COR-L47 (cell line): ENCODE measurements at regions not wholly inside any gene's neighbourhood (a gene's known extent, or its start where the extent isn't known, plus 50 kb on each side); places are given as distances from the start of the nearest gene placed in this dataset.
"Not testable (repeated sequence)": the region's sequence is repeated elsewhere in the genome, so short reads cannot be mapped to it uniquely, and the experiment has no call there.

Experiments
- DNase-seq: peaks from one replicate; lab custom pipeline; 2025; lab: John Stamatoyannopoulos, UW

- no peak for DNase-seq
These were observed 91.4 kb upstream of the NAMPT start for GRCh38 chr7:106376026-106376799.

DNA sequence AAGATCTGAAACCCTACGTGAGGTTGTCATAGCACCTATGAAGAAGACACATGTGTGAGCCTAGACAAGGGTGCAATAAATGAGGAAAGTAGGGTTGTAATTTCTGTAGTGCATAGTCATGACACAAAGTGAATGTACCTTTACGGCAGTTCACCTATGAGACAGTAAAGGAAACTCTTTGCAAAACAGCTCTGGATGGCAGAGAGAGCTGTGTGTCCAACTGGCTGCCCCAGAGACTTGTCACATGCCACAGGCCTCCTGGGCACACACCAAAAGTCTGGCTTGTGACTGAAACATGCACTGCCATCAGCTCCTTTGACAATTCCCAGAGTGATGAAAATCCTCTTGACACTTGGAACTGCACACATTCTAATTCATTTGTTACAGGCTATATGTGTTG lies 90.7 kb upstream of the NAMPT start:
- no peak for DNase-seq

GRCh38 chr7:106374437-106374836 lies 89.7 kb upstream of the NAMPT start:
- no peak for DNase-seq

DNA sequence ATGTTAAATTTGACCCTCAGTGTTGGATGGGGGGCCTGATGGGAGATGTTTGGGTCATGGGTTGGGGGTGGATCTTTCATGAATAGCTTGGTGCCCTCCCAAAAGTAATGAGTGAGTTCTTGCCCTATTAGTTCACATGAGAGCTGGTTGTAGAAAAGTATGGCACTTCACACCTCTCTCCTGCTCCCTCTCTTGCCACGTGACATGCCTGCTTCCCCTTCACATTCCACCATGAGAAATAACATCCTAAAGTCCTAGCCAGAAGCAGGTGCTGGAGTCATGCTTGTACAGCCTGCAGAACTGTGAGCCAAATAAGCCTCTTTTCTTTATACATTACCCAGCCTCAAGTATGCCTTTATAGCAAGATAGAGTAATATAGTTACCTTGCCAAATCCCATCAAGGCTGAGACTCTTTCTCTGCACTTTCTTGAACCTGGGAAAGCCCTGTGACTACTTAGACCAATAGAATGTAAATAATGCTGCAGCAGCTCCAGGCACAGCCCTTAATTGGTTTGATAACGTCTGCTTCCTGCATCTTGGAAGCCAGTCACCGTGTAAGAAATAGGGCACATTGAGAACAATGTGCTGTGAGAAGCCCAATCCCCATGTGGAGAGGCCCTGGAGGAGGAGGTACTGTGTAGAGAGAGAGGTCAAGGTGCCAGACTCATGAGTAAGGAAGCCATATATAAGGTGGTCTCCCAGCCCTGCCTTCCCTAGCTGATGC lies 88.0 kb upstream of the NAMPT start:
- DNase-seq, result no peak

GRCh38 chr7:106372126-106372525 lies 87.3 kb upstream of the NAMPT start:
- no peak for DNase-seq

- no peak for DNase-seq
These were observed 86.8 kb upstream of the NAMPT start for GRCh38 chr7:106371629-106372028.

GRCh38 chr7:106370542-106370941 lies 85.8 kb upstream of the NAMPT start:
- DNase-seq, result no peak

DNA sequence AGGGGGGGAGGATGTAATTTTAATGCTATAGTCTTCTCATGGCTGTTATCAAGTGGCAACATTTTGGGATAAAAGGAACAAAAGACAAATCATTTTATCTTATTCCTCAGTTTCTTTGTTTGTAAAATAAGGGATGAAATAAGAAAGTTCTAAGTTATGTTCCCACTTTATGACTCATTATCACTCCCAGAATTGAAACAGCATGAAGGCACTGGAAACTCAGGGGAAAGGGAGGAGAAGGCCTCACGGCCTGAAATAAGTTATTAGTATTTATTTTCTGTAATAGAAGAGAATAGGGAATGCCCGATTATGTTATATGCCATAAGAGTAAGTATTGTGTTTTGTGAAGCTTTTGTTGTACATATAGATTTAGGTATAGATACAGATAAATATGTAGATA lies 85.0 kb upstream of the NAMPT start:
- no peak for DNase-seq

- no peak for DNase-seq
These were observed 84.6 kb upstream of the NAMPT start for GRCh38 chr7:106369352-106369751.

- DNase-seq, result no peak
These were observed 82.9 kb upstream of the NAMPT start for GRCh38 chr7:106367664-106368063.

DNA sequence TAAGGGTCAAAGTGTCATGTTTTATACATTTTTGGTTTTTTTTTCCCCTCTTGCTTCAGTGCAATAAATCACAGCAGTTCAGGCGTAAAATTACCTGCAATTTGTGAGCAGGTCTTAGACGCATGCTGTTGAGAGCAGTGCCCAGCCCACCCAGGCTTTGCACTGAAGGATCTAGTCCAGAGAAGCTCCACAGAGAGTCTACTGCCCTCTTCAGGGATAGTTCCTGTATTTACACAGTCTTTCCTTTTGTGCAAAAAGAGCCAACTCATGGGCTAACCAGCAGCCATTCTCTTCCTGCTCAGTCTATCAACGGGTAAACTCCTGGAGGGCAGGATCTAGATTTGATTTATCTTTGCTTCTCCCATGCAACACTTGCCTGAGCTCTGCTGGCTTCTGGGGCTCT lies 82.2 kb upstream of the NAMPT start:
- DNase-seq, result peak; percentile 0

- DNase-seq, result no peak
These were observed 80.6 kb upstream of the NAMPT start for GRCh38 chr7:106365252-106366005.

GRCh38 chr7:106362507-106362906 lies 77.7 kb upstream of the NAMPT start:
- not testable (repeated sequence) for DNase-seq

- DNase-seq, result no peak
These were observed 73.4 kb upstream of the NAMPT start for GRCh38 chr7:106358103-106358663.

DNA sequence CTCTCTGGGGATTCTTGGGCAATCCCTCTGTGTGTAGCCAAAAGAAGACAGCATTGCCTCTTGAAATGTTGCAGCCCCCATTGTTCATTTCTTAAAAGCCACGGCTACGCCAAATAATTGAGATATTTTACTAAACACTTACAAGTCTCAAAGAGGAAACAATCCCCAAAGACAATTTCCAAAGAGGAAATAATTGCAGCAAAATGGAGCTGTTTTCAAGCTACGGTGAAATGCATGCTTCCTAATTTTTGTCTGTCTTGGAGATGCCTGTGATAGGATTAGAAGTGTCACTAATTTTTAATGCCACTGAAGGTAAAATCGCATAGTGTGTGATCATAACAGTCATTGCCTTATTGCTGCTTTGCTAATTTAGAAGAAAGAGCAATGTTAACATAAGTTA lies 72.9 kb upstream of the NAMPT start:
- no peak for DNase-seq

DNA sequence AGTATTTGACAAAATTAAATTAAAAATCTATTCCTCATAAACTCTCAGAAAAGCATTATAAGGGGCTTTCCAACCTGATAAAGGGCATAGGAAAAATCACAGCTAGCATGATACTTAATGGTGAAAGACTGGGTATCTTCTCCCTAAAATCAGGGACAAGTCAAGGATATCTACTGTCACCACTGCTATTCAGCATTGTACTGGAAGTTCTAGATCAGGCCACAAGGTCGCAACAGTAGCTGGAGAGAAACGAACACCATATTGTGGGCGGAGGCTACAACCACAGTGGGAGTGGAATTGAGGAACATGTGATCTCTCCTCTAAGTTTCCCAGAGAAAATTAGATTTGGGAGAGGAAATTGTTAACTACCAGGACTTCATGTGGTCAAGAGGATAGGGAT lies 70.0 kb upstream of the NAMPT start:
- no peak for DNase-seq

GRCh38 chr7:106353944-106354343 lies 69.2 kb upstream of the NAMPT start:
- DNase-seq, result no peak

GRCh38 chr7:106348231-106348630 lies 63.4 kb upstream of the NAMPT start:
- no peak for DNase-seq

GRCh38 chr7:106347229-106347833 lies 62.5 kb upstream of the NAMPT start:
- DNase-seq, result no peak

GRCh38 chr7:106346678-106347217 lies 62.0 kb upstream of the NAMPT start:
- no peak for DNase-seq

DNA sequence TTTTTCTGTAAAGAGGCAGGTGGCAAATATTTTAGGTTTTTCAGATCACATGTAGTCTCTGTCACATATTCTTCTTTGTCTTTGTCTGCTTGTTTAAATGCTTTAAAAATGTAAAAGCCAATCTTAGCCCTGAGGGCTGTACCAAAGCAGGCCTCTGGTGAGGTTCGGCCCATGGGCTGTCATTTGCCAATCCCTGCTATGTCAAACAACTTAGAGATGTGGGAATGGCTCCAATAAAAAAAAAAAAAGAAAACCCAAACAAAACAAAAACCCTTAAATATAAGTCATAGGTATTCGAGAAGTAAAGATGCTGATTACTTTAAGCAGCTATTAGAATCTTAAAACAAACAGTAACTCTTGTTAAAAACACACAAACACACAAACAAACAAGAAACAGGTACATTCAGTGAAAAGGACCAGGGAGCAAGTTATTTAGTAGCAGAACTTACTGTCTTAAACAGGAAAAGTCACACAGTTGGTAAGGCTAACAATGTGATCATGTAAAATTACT lies 61.4 kb upstream of the NAMPT start:
- DNase-seq, result no peak
